ENCODE measurements at regions not wholly inside any gene's neighbourhood (a gene's known extent, or its start where the extent isn't known, plus 50 kb on each side); places are given as distances from the start of the nearest gene placed in this dataset.

DNA sequence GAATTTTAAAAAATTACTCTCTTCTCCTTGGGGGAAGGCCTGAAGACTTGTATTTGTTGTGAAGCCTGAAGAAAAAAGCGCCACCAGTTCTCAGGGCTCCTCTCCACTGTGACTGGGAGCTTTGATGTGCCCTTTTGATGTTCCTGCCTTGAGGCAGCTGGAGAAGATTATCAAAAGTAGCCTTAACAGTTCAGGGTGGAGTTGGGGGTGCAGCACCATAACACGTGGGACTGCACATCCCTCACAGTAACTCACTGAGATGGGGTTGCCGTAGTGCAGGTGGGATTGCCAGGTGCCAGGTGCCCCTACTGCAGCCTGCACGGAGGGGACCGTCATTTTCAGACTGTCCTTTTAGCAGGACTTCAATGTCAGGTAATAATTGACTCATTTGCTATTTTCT lies 474.1 kb downstream of the ETNK1 start:
- TF ChIP-seq EZH2 (IDR thresholded peaks at IDR 0.05; ENCODE audit: insufficient read depth, poor library complexity, severe bottlenecking) (no peak), EZH2phosphoT487 (IDR thresholded peaks at IDR 0.05; ENCODE audit: insufficient read depth, low read depth) (no peak)

All from GM23248 (cell line).